ENCODE measurements at regions not wholly inside any gene's neighbourhood (a gene's known extent, or its start where the extent isn't known, plus 50 kb on each side); places are given as distances from the start of the nearest gene placed in this dataset.

GRCh38 chr9:88798476-88798875 lies 192.8 kb upstream of the S1PR3 start:
- DNase-seq: no peak

DNA sequence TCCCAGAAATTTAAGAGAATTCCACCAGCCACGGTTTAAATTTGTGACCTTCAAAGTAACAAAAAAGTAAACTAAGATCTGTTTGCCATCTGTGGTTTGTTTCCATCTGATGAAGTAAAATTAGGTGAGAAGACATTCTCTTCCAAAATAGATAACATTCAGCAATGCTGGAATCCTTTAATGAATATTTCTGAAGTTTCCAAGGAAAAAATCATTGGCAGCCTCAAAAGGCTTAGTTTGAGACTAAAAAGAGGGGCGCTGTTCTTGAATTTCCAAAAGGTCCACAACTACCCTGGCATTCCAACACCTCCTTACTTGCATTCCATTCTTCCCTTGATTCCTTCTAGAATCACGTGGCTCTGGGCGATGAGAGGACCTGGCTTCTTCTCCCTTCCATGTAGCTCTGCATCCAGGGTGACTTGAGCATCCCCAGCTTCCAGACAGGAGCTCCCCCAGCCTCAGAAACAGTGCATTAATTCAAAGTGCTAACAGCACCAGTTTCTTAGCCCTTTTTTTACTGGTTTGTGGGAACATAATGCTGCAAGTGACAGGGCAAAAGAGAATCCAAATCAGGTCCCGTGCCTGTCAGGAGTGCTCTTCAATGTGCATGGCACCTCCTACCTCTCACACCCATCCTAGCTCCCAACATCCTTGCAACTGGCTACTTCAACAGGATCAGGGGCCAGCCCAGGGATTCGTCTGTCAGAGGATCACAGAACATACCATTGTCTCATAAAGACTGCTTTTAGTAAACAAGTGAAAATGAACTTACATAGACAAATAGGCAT lies 191.5 kb upstream of the S1PR3 start:
- no peak for DNase-seq

DNA sequence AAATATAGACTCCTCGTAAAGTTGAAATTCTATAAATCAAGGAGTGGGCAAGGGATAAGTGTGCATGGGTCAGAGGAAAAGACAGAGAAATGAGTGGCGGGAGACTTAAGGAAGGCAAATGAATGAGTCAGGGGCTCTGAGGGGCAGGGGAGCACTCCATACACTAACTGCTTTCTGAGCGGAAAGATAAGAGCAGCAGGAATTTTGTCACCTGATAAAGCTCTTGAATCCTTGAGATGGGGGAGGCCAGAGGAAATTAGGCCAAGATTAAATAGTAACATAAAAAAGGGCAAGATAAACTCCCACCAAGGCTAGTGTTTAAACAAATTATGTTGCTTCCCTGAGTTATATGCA lies 191.0 kb upstream of the S1PR3 start:
- DNase-seq: no peak

DNA sequence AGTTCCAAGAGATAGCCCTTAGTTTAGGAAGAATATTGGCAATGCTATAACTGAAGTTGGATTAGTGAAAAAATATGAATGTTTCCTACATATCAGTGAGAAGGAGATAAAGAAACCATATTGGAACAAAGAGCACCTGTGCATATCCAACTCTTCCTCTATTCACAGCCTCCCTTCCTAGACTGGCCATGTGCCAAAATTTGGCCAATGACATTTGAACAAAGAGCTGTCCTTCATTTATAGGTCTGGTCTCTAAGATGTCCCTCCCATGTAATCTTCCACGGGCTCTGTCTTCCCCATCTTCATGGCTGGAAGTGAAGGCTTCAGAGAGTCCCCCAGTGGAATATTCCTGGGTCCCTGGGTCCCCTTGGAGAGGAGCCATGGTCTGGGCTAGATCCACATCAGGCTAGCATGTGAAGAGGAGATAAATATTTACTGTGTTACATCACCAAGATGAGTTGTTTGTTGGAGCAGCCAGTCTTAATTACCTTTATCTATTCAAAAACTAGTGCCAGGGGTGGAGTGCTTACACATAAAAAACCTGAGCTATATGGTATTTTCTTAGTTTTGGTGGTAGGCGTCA lies 190.0 kb upstream of the S1PR3 start:
- no peak for DNase-seq

DNA sequence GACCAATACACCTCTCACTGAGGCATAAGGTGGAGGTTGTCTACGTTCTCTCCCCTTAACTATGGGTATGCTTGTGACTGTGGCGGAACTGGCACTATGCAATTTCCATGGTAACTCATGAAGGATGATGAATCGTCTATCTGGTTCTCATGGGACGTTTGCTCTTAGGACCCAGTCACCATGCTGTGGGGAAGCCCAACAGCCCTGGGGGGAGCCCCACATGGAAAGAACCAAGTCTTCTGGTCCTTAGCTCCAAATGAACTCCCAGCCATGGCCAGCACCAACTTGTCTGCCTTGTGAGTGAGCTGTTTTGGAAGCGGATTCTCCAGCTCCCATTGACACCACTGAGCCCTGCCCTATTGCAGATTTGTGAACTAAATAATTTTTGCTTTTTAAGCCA lies 188.7 kb upstream of the S1PR3 start:
- DNase-seq: no peak

GRCh38 chr9:88803546-88804253 lies 187.6 kb upstream of the S1PR3 start:
- DNase-seq: no peak

GRCh38 chr9:88804254-88804596 lies 187.0 kb upstream of the S1PR3 start:
- DNase-seq: peak; percentile 62

DNA sequence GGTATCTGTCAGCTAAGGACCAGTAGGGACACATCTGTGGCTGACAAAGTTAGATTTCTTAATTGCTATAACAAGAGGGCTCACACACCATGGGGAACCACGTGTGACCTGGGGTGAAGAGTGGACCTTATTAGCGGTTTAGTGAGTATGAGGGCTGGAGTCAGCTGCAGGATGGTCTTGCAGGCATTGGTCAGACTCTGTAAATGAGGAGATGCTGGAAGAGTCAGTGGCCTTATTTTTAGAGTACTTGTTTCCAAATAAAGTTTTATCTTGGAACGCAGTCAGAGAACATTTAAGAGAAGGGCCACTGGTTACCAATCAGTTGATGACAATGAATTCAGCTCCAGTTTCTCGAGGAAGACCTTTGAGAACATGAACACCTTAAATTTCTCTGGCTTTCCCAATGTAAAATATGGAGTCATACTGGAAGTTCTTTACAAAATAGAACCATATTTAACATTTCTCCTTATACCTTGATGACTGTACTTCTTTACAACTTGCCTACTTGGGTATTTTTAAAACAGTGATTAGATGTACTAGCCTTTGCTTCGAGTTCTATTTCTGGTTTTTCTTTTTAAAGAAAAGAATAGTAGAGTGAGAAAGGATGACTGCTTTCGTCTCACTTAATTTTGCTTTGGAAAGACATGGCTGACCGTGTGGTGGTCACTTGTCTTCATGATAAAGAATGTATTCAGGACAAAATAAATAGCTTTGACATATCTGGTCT lies 185.9 kb upstream of the S1PR3 start:
- DNase-seq: no peak

DNA sequence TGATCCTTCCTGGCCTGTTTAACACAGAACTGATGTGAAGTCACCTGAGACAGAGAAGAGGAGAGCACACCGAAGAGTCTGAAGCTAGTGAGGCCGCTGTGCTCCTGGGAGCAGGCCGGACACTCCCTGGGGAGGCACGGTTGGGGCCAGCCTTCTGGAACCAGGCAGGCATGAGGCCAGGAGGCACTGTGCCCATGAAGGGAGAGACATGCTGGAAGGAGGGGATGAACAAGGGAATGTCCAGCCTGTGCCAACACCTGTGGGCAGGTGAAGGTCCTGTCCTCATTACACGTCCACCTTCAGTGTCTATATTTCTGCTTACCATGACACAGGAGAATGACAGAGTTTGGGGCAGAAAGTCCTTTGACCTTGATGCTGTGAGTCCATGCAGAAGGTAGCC lies 183.8 kb upstream of the S1PR3 start:
- DNase-seq: no peak

GRCh38 chr9:88808019-88808656 lies 183.1 kb upstream of the S1PR3 start:
- DNase-seq: peak; percentile 65

GRCh38 chr9:88808761-88809354 lies 182.4 kb upstream of the S1PR3 start:
- DNase-seq: no peak

DNA sequence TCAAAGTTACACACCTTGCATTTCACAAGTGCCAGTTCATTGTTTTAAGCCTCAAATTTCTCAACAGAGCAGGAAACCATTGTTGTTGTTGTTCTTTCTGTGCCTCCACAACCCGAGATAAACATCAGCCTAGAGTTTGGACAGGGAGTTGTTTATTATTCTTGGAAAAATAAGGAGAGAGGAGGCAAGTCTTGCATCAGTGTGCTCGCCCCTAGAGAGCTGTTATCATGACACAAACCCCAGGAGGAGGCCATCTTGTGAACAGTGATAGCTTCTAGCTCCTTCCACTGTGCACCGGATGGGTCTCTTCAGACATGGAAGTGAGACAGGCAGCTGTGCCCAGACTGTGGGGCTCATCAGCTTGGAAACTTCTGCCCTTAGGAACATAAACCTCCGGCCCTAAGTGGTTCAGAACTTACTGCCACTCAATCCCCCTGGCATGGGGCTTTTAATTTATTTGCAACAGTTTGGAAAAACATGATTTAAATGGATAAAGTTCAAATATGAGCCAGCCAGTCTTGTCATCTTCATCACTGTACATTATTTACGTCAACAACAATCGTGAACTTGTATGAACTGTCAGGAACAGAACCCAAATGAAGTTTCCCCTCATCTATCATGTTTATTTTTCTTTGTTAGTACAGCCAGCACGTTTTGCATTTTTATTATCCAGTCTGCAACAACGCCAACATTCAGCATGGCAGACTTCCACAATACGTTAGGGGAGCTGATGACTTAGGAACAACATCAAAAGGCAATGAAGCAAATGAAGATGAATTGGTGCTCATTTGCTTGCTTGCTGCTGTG lies 181.7 kb upstream of the S1PR3 start:
- DNase-seq: peak; percentile 19

- DNase-seq: no peak
These were observed 180.4 kb upstream of the S1PR3 start for GRCh38 chr9:88810826-88811225.

DNA sequence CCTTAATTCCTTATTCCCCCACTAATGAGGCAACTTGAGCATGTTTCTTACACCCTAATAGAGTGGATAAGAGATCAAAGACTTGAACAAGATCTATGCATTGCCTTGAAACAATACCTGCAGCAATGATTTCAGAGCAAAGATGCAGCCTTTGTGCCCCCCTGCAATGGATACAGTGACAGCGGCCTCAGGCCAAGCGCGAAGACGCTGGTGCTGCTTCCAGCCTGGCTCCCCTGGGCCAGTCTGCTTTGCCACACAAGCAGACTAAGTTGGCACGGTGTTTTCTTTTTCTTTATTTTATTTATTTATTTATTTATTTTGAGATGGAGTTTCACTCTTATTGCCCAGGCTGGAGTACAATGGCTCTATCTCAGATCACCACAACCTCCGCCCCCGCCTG lies 179.8 kb upstream of the S1PR3 start:
- no peak for DNase-seq

GRCh38 chr9:88812938-88813637 lies 178.2 kb upstream of the S1PR3 start:
- no peak for DNase-seq

GRCh38 chr9:88813638-88814209 lies 177.5 kb upstream of the S1PR3 start:
- DNase-seq: no peak

GRCh38 chr9:88814577-88814976 lies 176.7 kb upstream of the S1PR3 start:
- no peak for DNase-seq

DNA sequence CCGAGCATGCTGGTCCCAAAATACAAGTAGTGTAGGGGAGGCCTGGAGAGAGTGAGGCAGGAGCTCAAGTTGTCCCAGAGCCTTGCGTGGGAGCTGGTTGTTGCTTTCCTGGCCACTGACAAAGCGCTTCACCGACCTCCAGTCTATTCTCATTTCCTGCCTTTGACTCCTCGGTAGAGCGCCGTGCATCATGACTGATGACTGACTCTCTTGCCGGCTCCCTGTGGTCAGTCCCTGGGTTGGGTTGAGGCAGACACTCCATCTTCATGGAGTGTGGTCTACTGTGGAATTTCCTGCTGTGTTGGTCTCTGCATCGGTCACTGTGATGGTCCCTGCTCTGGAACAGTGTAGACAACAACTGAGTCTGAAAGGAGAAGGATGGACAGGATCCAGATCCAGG lies 175.1 kb upstream of the S1PR3 start:
- no peak for DNase-seq

- DNase-seq: no peak
These were observed 174.7 kb upstream of the S1PR3 start for GRCh38 chr9:88816591-88816990.

DNA sequence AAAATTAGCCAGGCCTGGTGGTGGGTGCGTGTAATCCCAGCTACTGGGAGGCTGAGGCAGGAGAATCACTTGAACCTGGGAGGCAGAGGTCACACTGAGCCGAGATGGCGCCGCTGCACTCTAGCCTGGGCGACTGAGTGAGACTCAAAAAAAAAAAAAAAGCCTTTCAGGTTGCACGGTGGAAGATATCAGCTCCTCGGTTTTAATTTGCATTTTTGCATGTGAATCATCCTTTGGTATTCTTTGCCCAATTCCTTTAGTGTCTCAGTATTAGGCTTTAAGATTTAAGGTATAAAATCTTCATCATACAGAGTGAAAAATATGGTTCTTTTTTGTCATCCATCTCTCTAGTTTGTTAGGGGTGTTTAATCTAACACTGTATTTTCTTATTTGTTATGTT lies 173.6 kb upstream of the S1PR3 start:
- no peak for DNase-seq

Data from dermis blood vessel endothelial cell (primary cell).